ENCODE measurements at regions not wholly inside any gene's neighbourhood (a gene's known extent, or its start where the extent isn't known, plus 50 kb on each side); places are given as distances from the start of the nearest gene placed in this dataset.
"Not testable (repeated sequence)": the region's sequence is repeated elsewhere in the genome, so short reads cannot be mapped to it uniquely, and the experiment has no call there.

DNA sequence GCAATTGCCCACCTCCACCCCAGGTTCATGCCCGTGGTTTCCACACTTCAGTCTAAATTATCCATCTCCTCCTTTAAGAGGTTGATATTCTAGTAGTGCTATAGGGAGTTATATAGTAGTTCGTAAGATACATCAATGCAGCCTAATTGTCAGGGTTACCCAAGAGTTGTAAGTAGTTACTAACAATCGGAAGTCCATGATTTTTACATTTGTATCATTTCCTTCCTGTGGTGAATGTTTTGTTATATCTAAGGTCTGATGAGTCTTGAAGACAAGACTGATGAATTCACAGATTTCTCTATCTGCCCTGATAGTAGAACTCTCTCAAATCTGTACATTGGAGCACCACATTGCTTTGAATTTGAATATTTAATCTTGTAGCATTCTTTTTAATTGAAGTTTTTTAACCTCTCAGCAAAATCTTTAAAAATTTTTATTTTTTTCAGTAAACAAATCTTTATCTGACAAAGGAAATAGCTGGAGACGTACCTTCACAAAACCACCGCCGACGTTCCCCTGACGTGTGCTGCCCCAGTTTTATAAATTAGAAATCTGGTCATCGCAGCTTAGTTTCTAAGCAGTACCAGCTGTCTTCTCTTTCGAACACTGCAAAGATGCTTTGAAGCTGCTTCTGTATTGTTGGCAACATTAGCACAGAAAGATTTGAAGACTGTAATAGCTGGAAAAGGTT lies 264.5 kb downstream of the SOCS6 start:
- no peak for DNase-seq
- Histone ChIP-seq H3K4me1 (ENCODE audit: control insufficient read depth in 2 of 3, insufficient read depth in 2 of 3, low read depth in 1 of 3, low read length in 3 of 3) (no peaks in the 10 kb centered on the region), H3K36me3 (ENCODE audit: control insufficient read depth in 2 of 3, insufficient read depth in 3 of 3, low read length in 3 of 3) (no peaks in the 10 kb centered on the region), H3K27ac (ENCODE audit: low read depth in 2 of 2, low read length in 2 of 2) (no peak overlapping the region), H3K27me3 (ENCODE audit: control insufficient read depth, insufficient read depth, low read length) (no peaks in the 10 kb centered on the region), H3K9me3 (ENCODE audit: control insufficient read depth in 2 of 3, insufficient read depth in 1 of 3, low read length in 3 of 3) (no peaks in the 10 kb centered on the region), H3K9ac (ENCODE audit: low read length in 3 of 3) (no peak overlapping the region), H3K4me3 (ENCODE audit: low read length in 3 of 3) (no peak overlapping the region)
- no peak for FAIRE-seq
- TF ChIP-seq, protein P1, sequence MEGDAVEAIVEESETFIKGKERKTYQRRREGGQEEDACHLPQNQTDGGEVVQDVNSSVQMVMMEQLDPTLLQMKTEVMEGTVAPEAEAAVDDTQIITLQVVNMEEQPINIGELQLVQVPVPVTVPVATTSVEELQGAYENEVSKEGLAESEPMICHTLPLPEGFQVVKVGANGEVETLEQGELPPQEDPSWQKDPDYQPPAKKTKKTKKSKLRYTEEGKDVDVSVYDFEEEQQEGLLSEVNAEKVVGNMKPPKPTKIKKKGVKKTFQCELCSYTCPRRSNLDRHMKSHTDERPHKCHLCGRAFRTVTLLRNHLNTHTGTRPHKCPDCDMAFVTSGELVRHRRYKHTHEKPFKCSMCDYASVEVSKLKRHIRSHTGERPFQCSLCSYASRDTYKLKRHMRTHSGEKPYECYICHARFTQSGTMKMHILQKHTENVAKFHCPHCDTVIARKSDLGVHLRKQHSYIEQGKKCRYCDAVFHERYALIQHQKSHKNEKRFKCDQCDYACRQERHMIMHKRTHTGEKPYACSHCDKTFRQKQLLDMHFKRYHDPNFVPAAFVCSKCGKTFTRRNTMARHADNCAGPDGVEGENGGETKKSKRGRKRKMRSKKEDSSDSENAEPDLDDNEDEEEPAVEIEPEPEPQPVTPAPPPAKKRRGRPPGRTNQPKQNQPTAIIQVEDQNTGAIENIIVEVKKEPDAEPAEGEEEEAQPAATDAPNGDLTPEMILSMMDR (IDR thresholded peaks at IDR 0.05; ENCODE audit: borderline replicate concordance, extremely low read depth, insufficient read depth), result no peak
- intact Hi-C loops (cut with DNase I), result no loop called here

DNA sequence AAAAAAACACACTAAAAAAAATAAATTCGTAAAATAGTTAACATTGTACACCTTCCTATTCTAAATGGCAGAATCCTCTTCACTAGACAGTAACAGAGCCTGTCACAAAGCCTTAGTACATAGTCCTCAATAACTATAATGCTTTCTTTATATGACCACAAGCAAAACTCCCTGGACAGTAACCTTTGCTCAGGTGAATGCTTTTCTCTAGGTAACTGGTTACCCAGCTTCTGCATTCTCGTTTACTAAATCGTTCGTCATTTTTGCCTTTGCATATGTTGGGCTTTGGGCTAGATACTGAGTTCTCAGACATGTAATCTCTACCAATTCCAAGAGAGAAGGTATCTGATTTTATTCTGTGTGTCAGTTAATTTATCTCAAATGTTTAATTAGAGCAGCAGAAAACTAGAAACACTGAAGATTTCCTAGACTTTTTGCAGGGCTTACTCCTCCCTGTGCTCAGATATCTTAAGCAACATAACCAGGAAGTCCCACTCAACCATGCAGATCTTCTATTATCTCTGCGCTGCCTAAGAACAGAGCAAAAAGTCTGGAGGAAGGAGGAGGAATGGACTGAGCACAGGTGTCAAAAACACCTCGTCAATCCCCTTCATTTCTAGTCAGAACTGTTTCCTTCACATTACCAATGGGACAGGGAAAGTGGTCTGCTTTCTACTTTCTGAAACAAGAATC lies 247.7 kb downstream of the SOCS6 start:
- intact Hi-C loops (cut with DNase I), result no loop called here
- peak overlapping the region; percentile 36 to 38 for H3K27ac ChIP-seq (ENCODE audit: low read depth in 2 of 2, low read length in 2 of 2)
- H3K4me3 ChIP-seq (ENCODE audit: low read length in 3 of 3), result peak overlapping the region in 2 of 3 donors; percentile 3 to 38
- TF ChIP-seq, protein P1 (IDR thresholded peaks at IDR 0.05; ENCODE audit: borderline replicate concordance, extremely low read depth, insufficient read depth), result no peak
- no peaks in the 10 kb centered on the region for H3K4me1 ChIP-seq (ENCODE audit: control insufficient read depth in 2 of 3, insufficient read depth in 2 of 3, low read depth in 1 of 3, low read length in 3 of 3)
- no peak overlapping the region for H3K9ac ChIP-seq (ENCODE audit: low read length in 3 of 3)
- H3K9me3 ChIP-seq (ENCODE audit: control insufficient read depth in 2 of 3, insufficient read depth in 1 of 3, low read length in 3 of 3), result peaks cover 0 to 4% (median 0%) of the 10 kb centered on the region in 3 donors
- DNase-seq, result no peak
- H3K36me3 ChIP-seq (ENCODE audit: control insufficient read depth in 2 of 3, insufficient read depth in 3 of 3, low read length in 3 of 3), result no peaks in the 10 kb centered on the region
- H3K27me3 ChIP-seq (ENCODE audit: control insufficient read depth, insufficient read depth, low read length), result no peaks in the 10 kb centered on the region
- no peak for FAIRE-seq

DNA sequence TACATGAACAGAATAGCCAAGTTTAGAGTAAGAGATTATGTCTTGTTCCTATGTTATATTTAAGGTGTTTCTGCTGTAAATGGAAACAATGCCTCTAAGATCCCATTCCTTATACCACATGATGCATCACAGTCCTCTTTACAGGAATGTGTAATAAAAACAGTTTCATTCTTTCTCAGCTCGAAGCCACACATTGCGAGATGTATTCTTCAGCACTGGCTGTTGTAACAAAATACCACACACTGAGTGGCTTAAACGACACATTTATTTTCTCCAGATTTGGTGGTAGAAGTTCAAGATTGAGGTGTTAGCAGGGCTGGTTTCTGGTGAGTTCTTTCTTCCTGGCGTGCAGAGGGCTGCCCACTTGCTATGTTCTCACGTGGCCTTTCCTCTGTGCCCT lies 246.2 kb downstream of the SOCS6 start:
- intact Hi-C loops (cut with DNase I), result no loop called here
- FAIRE-seq (no peak), DNase-seq (no peak)
- Histone ChIP-seq H3K9ac (ENCODE audit: low read length in 3 of 3) (no peak overlapping the region), H3K4me1 (ENCODE audit: control insufficient read depth in 2 of 3, insufficient read depth in 2 of 3, low read depth in 1 of 3, low read length in 3 of 3) (no peaks in the 10 kb centered on the region), H3K27me3 (ENCODE audit: control insufficient read depth, insufficient read depth, low read length) (no peaks in the 10 kb centered on the region), H3K4me3 (ENCODE audit: low read length in 3 of 3) (no peak overlapping the region), H3K9me3 (ENCODE audit: control insufficient read depth in 2 of 3, insufficient read depth in 1 of 3, low read length in 3 of 3) (no peaks in the 10 kb centered on the region), H3K36me3 (ENCODE audit: control insufficient read depth in 2 of 3, insufficient read depth in 3 of 3, low read length in 3 of 3) (no peaks in the 10 kb centered on the region), H3K27ac (ENCODE audit: low read depth in 2 of 2, low read length in 2 of 2) (no peak overlapping the region)
- TF ChIP-seq, protein P1 (IDR thresholded peaks at IDR 0.05; ENCODE audit: borderline replicate concordance, extremely low read depth, insufficient read depth), result no peak

DNA sequence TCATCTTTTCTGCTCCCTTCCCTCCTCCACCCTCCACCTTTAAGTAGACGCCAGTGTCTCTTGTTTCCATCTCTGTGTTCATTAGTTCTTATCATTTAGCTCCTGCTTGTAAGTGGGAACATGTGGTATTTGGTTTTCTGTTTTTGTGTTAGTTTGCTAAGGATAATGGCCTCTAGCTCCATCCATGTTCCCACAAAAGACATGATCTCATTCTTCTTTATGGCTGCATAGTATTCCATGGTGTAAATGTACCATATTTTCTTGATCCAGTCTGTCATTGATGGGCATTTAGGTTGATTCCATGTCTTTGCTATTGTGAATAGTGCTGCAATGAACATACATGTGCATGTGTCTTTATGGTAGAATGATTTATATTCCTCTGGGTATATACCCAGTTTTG lies 236.5 kb downstream of the SOCS6 start:
- H3K27me3 ChIP-seq (ENCODE audit: control insufficient read depth, insufficient read depth, low read length); H3K9ac ChIP-seq (ENCODE audit: low read length in 3 of 3); intact Hi-C loops (cut with DNase I); H3K27ac ChIP-seq (ENCODE audit: low read depth in 2 of 2, low read length in 2 of 2); H3K4me3 ChIP-seq (ENCODE audit: low read length in 3 of 3); FAIRE-seq; DNase-seq; H3K4me1 ChIP-seq (ENCODE audit: control insufficient read depth in 2 of 3, insufficient read depth in 2 of 3, low read depth in 1 of 3, low read length in 3 of 3); H3K36me3 ChIP-seq (ENCODE audit: control insufficient read depth in 2 of 3, insufficient read depth in 3 of 3, low read length in 3 of 3); H3K9me3 ChIP-seq (ENCODE audit: control insufficient read depth in 2 of 3, insufficient read depth in 1 of 3, low read length in 3 of 3): not testable (repeated sequence)
